ENCODE measurements at regions not wholly inside any gene's neighbourhood (a gene's known extent, or its start where the extent isn't known, plus 50 kb on each side); places are given as distances from the start of the nearest gene placed in this dataset.

- H3K27me3 ChIP-seq (ENCODE audit: insufficient read depth, low read depth) = no peaks in the 10 kb centered on the region
- H3K36me3 ChIP-seq (ENCODE audit: insufficient read depth) = no peaks in the 10 kb centered on the region
- no peaks in the 10 kb centered on the region for H3K79me2 ChIP-seq (ENCODE audit: insufficient read depth, low read depth)
- H3K4me2 ChIP-seq = no peak overlapping the region
- H3K4me3 ChIP-seq (IDR thresholded peaks at IDR 0.05; ENCODE audit: insufficient read depth, low read depth, low read length) = no peak overlapping the region
- H3K9ac ChIP-seq = no peak overlapping the region
- H3K27ac ChIP-seq = no peak overlapping the region
- TF ChIP-seq, protein P1, sequence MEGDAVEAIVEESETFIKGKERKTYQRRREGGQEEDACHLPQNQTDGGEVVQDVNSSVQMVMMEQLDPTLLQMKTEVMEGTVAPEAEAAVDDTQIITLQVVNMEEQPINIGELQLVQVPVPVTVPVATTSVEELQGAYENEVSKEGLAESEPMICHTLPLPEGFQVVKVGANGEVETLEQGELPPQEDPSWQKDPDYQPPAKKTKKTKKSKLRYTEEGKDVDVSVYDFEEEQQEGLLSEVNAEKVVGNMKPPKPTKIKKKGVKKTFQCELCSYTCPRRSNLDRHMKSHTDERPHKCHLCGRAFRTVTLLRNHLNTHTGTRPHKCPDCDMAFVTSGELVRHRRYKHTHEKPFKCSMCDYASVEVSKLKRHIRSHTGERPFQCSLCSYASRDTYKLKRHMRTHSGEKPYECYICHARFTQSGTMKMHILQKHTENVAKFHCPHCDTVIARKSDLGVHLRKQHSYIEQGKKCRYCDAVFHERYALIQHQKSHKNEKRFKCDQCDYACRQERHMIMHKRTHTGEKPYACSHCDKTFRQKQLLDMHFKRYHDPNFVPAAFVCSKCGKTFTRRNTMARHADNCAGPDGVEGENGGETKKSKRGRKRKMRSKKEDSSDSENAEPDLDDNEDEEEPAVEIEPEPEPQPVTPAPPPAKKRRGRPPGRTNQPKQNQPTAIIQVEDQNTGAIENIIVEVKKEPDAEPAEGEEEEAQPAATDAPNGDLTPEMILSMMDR (conservative IDR thresholded peaks at IDR 0.05; ENCODE audit: low read depth, low read length) = no peak
- H4K20me1 ChIP-seq (ENCODE audit: insufficient read depth) = no peaks in the 10 kb centered on the region
- H3K4me1 ChIP-seq (ENCODE audit: low read depth, poor library complexity, severe bottlenecking) = no peaks in the 10 kb centered on the region
- no peak overlapping the region for H2AFZ ChIP-seq (ENCODE audit: low read depth)
These were observed 197.5 kb upstream of the FLRT2 start for GRCh38 chr14:85332401-85332800.

DNA sequence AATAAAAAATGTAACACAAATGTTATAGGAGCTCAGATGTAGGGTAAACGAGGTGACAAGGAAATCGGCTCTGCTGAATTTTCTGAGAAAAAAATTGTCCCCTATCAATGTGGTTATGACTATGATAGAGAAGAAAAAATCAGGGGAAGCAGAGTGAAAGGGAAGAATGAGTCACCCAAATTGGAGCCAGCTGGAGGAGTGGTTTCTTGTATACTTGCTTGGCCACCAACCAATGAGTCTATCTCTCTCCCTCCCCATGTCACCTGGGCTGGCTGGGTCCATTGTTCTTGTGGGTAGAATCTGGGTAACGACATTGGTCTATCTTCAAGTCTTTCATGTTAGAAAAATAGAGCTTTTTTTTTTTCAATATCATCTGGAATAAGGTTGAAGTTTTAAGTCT is 196.6 kb upstream of the FLRT2 start:
- Histone ChIP-seq H4K20me1 (ENCODE audit: insufficient read depth) (no peaks in the 10 kb centered on the region), H3K79me2 (ENCODE audit: insufficient read depth, low read depth) (no peaks in the 10 kb centered on the region), H3K9ac (no peak overlapping the region), H3K4me3 (IDR thresholded peaks at IDR 0.05; ENCODE audit: insufficient read depth, low read depth, low read length) (no peak overlapping the region), H3K4me2 (no peak overlapping the region), H3K4me1 (ENCODE audit: low read depth, poor library complexity, severe bottlenecking) (no peaks in the 10 kb centered on the region), H3K27ac (no peak overlapping the region), H3K27me3 (ENCODE audit: insufficient read depth, low read depth) (no peaks in the 10 kb centered on the region), H2AFZ (ENCODE audit: low read depth) (no peak overlapping the region), H3K36me3 (ENCODE audit: insufficient read depth) (no peaks in the 10 kb centered on the region)
- TF ChIP-seq, protein P1 (conservative IDR thresholded peaks at IDR 0.05; ENCODE audit: low read depth, low read length) = no peak

- Histone ChIP-seq H3K4me1 (ENCODE audit: low read depth, poor library complexity, severe bottlenecking) (no peaks in the 10 kb centered on the region), H3K27me3 (ENCODE audit: insufficient read depth, low read depth) (no peaks in the 10 kb centered on the region), H3K79me2 (ENCODE audit: insufficient read depth, low read depth) (no peaks in the 10 kb centered on the region), H3K27ac (no peak overlapping the region), H3K36me3 (ENCODE audit: insufficient read depth) (no peaks in the 10 kb centered on the region), H3K4me2 (no peak overlapping the region), H3K9ac (no peak overlapping the region), H4K20me1 (ENCODE audit: insufficient read depth) (no peaks in the 10 kb centered on the region), H2AFZ (ENCODE audit: low read depth) (no peak overlapping the region), H3K4me3 (IDR thresholded peaks at IDR 0.05; ENCODE audit: insufficient read depth, low read depth, low read length) (no peak overlapping the region)
- TF ChIP-seq, protein P1 (conservative IDR thresholded peaks at IDR 0.05; ENCODE audit: low read depth, low read length) = no peak
These were observed 196.1 kb upstream of the FLRT2 start for GRCh38 chr14:85333841-85334240.

DNA sequence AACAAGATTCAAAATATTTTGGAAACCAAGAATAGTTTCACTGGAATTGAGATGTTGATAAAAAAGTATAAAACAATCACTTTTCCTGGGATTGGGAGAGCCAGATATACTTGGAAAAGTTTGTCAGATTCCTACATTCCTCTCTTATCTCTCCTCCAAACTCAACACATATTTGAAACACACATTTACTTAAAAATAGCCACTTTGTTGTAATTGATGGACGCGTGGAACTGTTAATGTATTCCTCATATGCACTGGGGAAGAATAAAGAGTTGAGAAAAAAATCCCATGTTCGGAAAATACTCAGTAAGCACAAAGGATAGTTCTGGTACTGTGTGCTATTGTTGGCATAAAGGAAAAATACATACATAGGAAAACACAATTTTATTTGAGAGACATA is 195.6 kb upstream of the FLRT2 start:
- Histone ChIP-seq H3K9ac (no peak overlapping the region), H3K27me3 (ENCODE audit: insufficient read depth, low read depth) (no peaks in the 10 kb centered on the region), H3K36me3 (ENCODE audit: insufficient read depth) (no peaks in the 10 kb centered on the region), H3K4me2 (no peak overlapping the region), H4K20me1 (ENCODE audit: insufficient read depth) (no peaks in the 10 kb centered on the region), H3K4me1 (ENCODE audit: low read depth, poor library complexity, severe bottlenecking) (no peaks in the 10 kb centered on the region), H2AFZ (ENCODE audit: low read depth) (no peak overlapping the region), H3K79me2 (ENCODE audit: insufficient read depth, low read depth) (no peaks in the 10 kb centered on the region), H3K27ac (no peak overlapping the region), H3K4me3 (IDR thresholded peaks at IDR 0.05; ENCODE audit: insufficient read depth, low read depth, low read length) (no peak overlapping the region)
- TF ChIP-seq, protein P1 (conservative IDR thresholded peaks at IDR 0.05; ENCODE audit: low read depth, low read length) = no peak
